Stimulated activated naive CD4-positive, alpha-beta T cell treated with Interleukin-2 at 50 U/mL for 16 hours (primary cell): ENCODE measurements at regions not wholly inside any gene's neighbourhood (a gene's known extent, or its start where the extent isn't known, plus 50 kb on each side); places are given as distances from the start of the nearest gene placed in this dataset.

ENCODE experiments used
- DNase-seq: peaks from one replicate; lab custom pipeline; 2025; lab: John Stamatoyannopoulos, UW

DNA sequence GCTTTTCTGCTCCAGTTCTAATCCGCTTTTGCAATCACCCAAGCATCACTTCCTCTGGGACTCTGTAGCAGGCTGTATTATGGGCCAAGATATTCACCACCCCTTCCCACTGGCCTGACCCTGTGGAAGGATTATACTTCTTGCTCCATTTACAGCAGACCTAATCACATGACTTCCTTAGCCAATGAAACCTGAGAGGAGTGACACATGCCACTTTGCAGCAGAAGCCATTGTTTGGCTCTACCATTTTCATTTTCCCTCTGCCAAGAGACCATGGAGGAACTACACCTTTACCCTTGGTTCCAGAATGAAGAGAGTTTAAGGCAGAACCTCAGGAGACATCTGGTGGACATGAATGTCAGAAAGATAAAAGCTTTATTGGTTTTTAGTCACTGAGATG, 134.9 kb upstream of the HSD17B12 start:
- DNase-seq, result no peak

DNA sequence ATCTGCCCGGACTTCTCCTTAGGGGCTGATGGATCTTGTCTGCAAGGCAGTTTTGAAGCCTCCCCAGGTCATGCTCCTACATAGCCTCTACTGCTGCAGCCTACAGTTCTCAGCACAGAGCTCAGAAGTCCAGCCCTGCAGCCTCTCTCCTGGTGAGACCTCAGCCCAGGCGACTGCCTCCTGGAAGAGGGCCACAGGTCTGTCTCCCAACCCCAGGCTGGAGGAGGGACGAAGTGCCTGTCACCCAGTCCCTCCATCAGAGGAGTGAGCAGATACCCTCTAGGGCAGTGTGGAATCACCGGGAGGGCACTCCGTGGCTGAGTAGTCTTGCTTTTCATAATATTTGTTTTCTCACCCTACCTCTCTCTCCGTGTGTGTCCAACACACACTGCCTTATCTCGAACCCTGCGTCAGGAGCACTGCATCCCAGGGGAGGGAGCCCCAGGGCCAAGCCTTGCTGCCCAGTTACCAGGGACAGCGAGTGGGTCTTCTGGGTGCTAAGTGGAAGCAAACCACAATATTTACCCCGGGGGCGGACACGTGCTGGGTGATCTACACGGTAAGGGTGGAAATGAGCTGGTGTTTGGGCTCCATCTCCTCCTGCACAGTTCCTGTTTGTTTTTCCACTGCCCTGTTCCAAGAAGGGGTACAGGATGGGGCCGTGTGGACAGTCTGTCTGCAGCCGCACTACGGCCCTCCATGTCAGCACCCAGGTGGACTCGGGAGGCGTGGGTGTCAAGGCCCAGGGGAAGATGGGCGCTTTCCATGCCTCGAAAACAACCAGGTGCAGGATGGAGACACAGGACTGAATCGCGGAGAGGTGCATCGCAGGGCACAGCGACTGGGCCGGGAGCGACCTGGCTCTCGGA, 133.7 kb upstream of the HSD17B12 start:
- DNase-seq, result no peak

DNA sequence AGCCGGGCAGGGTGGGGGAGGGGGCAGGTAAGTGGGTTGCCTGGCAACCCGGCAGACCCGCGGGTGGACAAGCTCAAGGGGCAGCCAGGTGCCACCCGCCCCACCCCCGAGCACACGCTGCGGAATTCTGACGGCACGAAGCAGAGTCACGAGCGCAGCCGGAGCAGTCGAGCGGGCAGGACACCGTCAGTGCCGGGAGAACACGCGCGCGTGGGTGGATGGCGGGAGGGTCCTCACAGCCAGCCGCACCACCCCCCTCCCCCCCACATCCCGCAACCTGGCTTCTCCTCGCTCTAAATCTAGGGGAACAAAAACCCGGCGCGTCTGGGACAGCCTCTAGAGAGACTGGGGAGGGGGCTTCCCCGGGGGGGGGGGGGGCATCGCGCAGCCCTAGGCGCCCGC, 133.1 kb upstream of the HSD17B12 start:
- DNase-seq, result no peak

DNA sequence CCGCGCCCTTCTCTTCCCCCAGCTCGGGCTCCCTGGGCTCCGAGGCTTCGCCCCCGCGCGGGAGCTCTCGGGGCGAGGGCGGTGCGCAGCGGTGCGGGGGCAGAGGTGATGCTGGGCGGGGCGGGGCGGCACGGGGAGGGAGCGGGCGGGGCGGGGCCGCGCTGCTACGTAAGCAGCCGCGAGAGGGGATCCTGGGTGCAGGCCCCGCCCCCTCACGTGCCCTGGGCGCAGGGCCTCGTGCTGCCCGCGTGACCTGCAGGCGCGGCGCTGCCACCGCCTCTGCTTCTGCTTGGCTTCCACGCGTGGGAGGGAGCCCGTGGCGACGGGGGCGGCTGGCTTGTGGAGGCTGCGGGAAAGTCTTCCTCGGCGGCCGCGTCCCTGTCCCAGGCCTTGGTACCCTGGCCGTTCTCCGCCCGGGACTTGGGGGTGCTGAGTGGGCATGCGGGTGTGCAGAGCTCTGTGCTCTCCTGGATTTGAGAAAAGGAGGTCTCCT, 132.6 kb upstream of the HSD17B12 start:
- DNase-seq, result no peak

DNA sequence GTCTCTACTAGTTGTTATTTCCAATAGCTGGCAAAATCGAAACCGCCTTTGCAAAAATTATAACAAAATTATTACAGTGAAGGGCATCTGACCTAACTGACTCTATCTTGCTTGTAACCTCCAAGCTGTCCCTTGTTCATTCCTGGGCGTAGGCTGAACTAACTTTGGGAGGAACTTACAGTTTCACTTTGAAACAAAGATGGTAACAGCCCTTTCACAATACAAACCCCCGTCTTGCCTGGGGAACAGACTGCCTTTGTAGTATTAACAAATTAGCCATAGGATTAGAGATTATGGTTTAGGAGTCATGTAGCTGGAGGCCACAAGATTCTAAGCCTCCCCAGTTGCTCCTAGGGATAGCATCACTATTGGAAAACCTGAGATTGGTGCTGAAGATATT, 131.6 kb upstream of the HSD17B12 start:
- no peak for DNase-seq

DNA sequence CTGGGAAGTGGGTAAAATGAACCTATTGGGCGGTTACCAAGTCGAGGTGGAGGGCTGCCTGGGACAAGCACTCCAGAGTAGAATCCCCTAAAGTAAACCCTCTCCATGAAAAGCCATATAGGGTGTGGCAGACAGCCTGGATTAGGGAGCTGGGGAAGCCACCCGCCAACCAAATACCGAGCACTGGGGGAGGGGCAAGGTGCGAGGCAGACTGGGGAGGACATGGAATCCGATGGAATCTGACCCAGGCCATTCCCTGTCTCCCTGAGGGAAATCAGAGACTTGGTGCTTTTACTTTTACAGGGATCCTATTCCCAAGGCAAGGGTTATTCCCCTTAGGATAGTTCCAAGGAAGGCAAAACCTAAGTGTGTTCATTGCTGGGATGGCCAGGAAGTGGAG, 130.9 kb upstream of the HSD17B12 start:
- DNase-seq, result no peak

DNA sequence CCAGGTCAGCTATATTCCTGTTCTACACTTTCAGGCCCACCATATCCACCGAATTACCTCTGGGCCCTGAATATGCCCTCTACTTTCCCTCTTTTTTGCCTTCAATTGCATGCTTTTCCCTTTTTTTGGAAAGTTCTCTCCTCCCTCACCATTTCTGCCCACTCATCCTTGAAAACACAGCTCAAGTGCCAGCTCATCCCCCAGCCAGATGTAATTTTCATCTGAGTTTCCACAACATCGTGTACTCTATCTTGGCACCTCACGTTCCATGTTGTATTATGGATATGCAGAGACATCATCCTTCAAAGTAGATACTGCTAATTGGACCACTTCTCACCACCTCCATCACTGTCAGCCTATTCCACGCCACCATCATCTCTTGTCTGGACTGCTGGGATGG, 129.8 kb upstream of the HSD17B12 start:
- DNase-seq, result no peak

DNA sequence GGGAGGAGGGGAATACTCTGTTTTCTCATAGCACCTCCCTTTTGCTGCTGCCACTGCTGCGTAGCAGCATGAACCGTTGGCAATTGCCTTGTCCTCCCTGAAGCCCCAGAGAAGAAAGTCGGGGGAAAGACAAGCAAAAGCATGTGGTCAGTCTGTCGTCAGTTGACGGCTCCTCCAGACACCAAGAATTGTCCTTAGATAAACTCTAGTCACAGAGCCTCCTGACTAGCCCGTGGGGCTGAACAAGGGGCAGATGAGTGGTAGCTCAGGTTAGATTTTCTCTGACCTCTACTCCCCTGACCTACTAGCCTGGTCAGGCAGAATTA, 126.4 kb upstream of the HSD17B12 start:
- DNase-seq, result no peak

DNA sequence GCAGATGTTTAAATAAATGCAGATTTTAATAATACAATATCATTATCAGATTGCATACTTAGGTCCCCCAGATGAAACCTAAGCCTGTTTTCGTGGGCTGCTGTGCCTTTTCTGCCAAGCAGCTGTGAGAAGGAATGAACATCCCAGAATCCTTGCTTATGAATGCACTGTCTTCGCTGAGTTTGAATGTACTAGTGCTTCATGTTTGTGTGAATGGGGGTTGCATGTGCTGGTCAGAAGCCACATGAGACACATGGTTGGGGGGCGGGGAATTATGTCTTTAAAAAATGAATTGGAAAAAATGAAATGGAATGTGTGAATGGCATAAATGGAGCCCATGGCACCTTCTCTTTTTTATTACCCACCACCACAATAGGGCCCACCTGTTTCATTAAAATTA, 125.4 kb upstream of the HSD17B12 start:
- no peak for DNase-seq

DNA sequence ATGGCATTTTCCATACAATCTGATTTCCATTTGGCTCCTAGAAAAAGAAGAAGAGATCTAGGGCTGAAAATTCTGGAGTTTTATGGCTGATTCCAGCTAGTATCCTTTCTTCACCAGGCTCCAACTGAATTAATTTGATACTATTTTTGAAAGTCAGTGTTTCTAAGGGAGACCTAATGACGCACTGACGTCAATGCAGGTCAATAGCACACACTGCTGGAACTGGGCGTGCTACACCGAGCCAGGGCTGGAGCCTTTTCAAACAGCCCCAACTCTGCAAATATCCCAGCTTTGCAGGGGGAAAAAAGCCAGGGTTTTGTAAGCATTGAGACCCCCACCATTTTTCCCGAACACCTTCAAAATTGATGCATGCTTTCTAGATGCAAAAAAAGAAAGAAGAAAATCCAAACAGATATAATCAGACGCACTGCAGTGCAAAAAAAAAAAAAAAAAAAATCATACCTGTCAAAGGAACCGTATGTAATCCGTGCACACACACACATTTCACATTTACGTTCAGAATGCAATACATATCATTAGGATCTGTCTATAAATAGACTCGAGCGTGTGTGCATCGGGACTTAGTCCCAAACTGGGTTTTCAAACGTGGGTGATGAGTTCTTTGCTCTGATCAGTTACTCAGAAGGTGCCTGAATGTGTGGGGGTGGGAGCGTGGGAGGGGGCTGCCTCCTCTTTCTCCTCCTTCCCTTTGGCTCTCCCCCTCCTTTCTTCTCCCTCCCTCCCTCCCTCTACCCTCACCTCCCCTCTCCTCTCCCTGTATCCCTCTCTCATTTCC, 124.5 kb upstream of the HSD17B12 start:
- no peak for DNase-seq

DNA sequence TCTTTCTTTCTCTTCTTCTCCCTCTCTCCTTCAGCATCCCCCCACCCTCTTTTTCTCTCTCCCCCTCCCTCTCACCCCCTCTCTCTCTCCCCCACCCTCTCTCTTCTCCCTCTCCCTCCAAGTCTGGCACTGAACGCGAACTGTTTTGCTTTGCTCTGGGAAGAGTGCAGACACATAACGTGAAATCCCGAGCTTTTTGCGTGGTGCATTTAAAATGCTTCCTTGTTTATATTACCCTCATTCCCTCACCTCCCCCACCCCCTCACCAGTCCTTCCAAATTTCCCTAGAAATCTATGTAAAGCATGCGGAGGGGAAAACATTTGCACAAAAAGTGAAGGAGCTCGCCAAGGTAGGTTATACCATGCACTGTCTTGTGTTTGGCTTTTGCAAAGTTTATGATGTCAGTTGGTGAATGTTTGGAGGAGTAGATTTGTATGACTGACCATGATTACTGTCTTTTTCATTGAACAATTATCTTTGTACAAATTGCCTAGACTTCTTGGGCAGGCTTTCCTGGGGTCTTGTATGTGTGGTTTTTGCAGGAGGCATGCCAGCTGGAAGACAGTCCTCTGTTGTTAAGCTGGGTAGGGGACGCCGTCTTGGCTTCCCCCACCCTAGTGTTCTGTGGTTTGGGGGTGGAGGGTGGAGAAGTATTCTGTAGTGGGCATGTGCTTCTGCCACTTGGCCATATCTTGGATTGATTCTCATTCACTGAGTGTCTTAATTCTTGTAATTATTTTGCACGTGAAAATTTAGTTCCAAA, 123.7 kb upstream of the HSD17B12 start:
- no peak for DNase-seq

DNA sequence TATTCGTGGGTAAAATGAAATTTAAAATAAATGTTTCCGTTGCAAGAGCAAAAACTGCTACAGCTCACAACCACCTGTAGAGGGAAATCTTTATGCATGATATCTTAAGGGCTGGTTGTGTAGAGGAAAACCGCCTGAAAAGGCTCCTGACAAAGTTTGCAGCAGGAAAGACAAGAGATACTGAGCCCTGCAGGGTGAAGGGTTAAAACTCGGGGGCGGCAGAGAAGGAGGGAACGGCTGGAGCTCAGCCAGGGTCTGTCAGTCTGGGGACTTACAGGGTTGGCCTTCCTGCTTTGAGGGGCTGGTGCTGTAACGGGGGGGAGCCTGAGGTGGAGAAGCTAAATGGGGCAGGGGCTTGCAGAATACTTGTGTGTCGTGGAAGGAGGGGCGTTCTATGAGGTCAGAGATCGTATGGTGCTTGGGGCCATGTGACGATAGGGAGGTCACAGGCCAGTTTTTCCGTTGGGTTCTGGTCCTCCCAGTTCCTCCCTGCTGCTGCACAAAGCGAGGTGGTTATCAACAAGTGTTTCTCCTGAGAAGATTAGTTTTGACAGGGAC, 122.9 kb upstream of the HSD17B12 start:
- no peak for DNase-seq

DNA sequence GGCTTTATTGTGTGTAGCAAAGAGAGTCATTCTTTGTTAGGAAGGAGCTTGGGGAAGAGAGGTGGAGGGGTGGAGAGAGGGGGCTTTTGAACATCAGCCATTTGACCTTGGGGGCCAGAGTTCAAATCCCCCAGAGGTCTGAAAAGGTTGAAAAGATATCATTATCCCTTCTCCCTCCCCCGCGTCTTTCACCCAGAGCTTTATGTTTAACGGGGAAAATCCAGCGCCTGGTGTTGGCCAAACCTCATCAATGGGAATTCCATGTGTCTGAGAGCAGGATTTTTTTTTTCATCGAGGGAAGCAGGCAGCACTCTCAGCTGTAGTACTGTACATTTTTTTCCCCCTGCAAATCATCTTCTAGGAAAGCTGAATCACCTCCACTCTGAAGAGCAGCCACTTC, 122.4 kb upstream of the HSD17B12 start:
- DNase-seq, result no peak

DNA sequence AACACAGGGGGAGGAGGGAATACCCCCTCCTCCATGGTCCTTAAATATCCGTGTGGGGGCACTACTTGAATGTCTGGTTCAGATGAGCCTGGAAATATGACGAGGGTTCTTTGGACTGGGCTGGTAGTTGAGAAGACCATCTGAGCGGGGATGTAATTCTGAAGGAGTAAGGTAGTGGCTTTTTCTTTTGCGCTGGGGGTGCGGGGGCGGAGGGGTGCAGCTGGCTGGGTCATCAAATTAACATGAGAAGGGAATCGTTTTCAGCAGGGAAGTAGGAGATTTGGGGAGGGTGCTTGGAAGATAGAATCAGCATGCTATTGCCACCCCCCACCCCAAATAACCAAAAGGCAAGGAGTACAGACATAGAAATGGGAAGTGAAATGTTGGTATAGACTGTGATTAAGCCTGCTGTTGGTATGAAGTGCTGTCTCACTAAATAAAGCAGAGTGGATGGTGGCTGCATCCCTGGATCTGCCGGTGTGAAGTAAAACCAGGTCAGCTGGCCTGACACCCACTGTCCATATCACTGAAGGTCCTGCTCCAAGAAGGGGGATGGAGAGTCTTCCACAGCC, 121.9 kb upstream of the HSD17B12 start:
- DNase-seq, result no peak

DNA sequence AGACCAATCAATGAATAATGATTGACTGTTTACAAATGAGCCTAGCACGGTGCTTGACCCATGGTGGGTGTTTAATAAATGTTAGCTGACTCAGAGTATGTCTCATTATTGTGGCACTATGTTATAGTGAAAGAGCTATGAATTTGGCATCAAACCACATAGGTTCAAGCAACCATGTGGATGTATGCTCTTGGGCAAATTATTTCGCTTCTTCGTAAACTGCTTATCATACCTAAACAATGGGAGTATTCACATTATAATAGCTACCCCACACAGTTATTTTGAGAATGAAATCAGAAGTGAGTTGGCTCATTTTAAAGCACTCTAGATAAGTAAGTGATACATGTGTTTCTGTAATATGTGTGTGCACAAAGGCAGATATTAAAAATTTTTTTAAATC, 118.7 kb upstream of the HSD17B12 start:
- DNase-seq, result no peak

DNA sequence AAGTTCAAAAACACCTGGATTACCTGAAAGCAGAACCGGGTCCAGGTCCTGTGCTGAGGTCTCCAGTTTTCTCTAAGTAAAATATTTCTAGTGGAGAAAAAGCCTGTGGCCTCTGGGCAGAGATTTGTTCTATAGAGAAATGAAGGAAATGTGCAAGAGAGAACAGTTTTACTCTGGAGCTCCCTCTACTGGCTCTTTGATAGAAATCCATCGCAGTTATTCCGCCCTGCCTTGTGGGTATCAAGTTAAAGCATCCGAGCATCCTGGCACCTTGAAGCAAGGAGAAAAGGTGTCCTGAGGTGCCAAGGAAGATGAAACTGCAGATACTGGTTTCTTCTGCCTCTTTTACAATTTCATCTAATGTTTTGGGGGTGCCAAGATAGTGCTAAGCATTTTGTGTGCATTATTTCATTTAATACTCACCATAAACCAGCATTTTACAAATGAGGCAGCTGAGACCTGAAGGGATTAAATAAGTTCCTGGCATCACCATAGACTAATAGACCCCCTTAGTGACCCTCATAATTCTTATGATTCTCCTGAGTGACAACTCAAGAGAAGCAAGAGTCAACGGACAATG, 113.1 kb upstream of the HSD17B12 start:
- no peak for DNase-seq

DNA sequence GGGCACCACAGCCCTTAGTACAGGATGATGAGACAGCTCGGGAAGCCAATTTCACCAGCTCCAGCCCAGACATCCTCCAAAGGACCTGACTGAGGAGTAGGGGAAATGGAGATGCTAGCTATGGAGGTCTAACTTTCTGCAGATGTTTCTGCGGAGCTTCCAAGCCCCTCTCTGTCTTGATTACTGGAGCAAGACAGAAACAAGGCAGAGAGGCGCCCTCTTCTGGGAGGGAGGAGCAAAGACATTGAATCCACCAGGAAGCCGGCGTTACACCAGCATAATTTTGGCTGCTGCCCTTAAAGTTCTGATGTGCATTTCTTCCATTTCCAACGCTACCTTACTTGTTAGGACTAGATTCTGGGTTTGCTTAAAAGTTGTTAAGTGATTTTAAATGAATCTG, 107.3 kb upstream of the HSD17B12 start:
- DNase-seq, result no peak

DNA sequence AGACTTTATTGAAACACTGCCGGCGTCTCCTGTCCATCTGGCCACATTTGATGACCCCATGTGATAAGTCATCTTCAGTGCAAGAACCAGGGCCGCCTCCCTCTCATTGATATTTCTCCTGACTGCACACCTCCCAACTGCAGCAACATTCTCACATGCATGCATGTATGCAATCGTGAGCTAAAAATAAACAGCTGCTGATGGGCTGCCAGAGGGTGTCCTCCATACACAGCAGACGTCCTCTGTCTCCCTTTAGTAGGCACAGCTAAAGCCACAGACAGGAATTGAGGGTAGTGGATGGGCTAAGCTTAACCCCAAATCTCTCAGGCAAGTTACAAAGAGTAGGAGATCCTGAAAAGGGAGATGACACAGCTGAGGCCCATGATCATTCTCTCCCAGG, 106.7 kb upstream of the HSD17B12 start:
- DNase-seq, result no peak

DNA sequence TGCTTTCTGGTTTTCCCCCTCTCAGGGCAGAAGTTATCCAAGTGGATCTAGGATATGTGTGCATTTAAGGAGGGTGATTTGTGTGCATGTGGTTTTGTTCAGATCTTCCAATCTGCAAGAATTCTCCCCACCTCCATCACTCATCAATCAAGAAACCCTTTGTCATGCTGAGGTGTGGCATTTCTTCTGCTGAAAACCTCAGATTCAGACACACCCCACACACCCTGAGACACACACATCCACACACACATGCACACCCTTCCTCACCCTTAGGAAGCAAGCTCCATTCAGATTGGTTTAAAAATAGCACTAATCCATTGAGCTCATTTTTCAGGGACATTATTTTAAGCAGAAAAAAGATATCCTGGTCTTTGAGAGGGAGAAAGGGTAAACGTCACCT, 106.1 kb upstream of the HSD17B12 start:
- no peak for DNase-seq

DNA sequence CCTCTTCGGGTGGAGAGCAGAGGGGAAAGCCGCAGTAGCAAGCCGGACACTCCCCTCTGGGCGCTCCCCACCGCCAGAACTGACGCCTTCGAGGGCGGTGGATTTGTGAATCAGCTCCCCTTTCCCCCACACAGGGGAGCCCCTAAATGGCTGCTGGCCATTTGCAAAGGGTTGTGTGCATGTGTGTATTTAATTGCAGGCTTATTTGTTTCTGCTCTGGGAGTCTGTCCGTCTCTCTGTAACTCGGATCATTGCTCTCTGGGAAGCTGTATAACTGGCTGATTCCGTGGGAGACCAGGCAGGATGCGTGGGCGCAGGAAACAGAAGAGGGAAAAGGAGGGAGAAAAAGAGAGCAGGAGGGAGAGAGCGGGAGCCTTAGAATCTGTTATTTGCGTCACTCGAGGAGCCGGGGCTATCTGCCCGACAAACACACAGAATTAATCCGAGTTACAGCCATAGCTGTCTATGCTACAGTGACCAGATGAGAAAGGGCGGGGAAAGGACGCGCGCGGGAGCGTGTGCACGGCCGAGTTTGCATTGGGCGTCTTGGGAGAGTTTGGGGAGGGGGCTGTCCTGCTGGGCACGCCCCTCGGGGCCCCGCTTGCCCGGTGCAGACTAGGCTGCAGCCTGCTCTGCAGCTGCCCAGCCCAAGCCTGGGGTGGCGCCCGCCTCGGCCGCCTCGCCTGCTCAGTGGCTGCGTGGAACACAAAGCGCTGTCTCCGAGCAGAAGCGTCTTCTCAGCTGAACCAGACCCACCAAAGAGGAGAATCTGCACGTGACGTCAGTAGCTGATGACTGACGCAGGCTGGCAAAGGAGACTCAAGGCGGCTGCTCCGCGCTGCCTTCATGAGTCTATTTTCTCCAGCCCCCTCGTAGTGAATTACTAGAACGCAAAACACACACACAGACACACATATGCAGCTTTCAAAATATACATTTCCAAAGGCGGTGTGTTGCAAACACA, 105.3 kb upstream of the HSD17B12 start:
- DNase-seq, result no peak
